A549 (cell line): ENCODE measurements at regions not wholly inside any gene's neighbourhood (a gene's known extent, or its start where the extent isn't known, plus 50 kb on each side); places are given as distances from the start of the nearest gene placed in this dataset.

Experiments used
- ATAC-seq, 2 experiments: fragments of 200-7000 bp in 1 of 2; fragments of >200 bp in 1 of 2; cut with Nextera tagmentation in 1 of 2; cut with Tn5 transposase in 1 of 2; 3 replicates each; pipeline versions ENCODE4 v1.8.0 to v1.9.1; 2018 to 2020; ENCODE audit warnings: mild to moderate bottlenecking in 1 of 2, moderate library complexity in 1 of 2
- CTCF ChIA-PET: fragments of 300-600 bp; sonication (Branson Sonifier 250); formaldehyde crosslinking; extraction: SDS; loops from one replicate; lab custom pipeline; 2021; ENCODE audit warnings: antibody characterized with exemption, inconsistent platforms; lab: Yijun Ruan, JAX
- POLR2A ChIA-PET: fragments of 350-600 bp; formaldehyde crosslinking; extraction: SDS; loops from one replicate; lab custom pipeline; 2021; ENCODE audit warnings: antibody characterized with exemption, inconsistent platforms; lab: Yijun Ruan, JAX
- DNase-seq, 2 experiments: peaks; one replicate each; pipeline versions ENCODE4 v3.0.0 to v3.0.0-alpha.2; 2011 to 2016; ENCODE audit warnings: low read depth in 1 of 2, low spot score in 1 of 2
- FAIRE-seq: peaks from 2 replicates; lab custom pipeline; 2011; peaks lifted over from hg19 to GRCh38; lab: Jason Lieb, UNC
- H3K27ac ChIP-seq, 2 experiments: fragments of >200 bp; sonication (Bioruptor Twin); formaldehyde crosslinking; 3 replicates each; pipeline ENCODE4 v1.5.1; 2016 to 2017
- H3K4me1 ChIP-seq: fragments of >200 bp; sonication (Bioruptor Twin); formaldehyde crosslinking; 3 replicates; pipeline ENCODE4 v1.6.1; 2016
- H3K4me2 ChIP-seq: fragments of >200 bp; sonication (Bioruptor Twin); formaldehyde crosslinking; 3 replicates; pipeline ENCODE4 v1.6.1; 2016
- H3K4me3 ChIP-seq: fragments of >200 bp; sonication (Bioruptor Twin); formaldehyde crosslinking; 3 replicates; pipeline ENCODE4 v1.5.1; 2016
- H3K9me3 ChIP-seq: fragments of >200 bp; sonication (Bioruptor Twin); formaldehyde crosslinking; 3 replicates; pipeline ENCODE4 v1.6.1; 2016
- CBX2 ChIP-seq: fragments of 200-600 bp; sonication (generic); IDR thresholded peaks from 2 replicates; pipeline ENCODE4 v1.6.1; 2016; ENCODE audit warnings: low read depth, mild to moderate bottlenecking, borderline replicate concordance
- CEBPB ChIP-seq, 2 experiments: fragments of >200 bp in 1 of 2; sonication (Bioruptor Twin) in 1 of 2; formaldehyde crosslinking in 1 of 2; IDR thresholded peaks; 2 replicates each; pipeline ENCODE4 v1.6.1; 2012 to 2016
- CHD2 ChIP-seq: fragments of 150-350 bp; IDR thresholded peaks from 2 replicates; pipeline ENCODE4 v1.6.1; 2014; ENCODE audit warnings: low read length; ENCODE audit not compliant: partially characterized antibody
- EHF ChIP-seq: fragments of 250-450 bp; sonication (Bioruptor Pico); IDR thresholded peaks from 2 replicates; pipeline ENCODE4 v1.5.0; 2020; ENCODE audit warnings: mild to moderate bottlenecking
- ELK1 ChIP-seq: fragments of 150-350 bp; IDR thresholded peaks from 2 replicates; pipeline ENCODE4 v1.6.1; 2014; ENCODE audit warnings: low read depth, mild to moderate bottlenecking, low read length
- ESRRA ChIP-seq: fragments of 150-350 bp; IDR thresholded peaks from 2 replicates; pipeline ENCODE4 v1.6.1; 2014; ENCODE audit warnings: mild to moderate bottlenecking, low read length, borderline replicate concordance
- FOSB ChIP-seq: fragments of 250-450 bp; sonication (Bioruptor Pico); IDR thresholded peaks from 2 replicates; pipeline ENCODE4 v1.5.0; 2020; ENCODE audit warnings: mild to moderate bottlenecking, moderate library complexity
- FOSL2 ChIP-seq, 2 experiments: fragments of 450-650 bp in 1 of 2; fragments of >200 bp in 1 of 2; sonication (Bioruptor Twin) in 1 of 2; formaldehyde crosslinking; IDR thresholded peaks; 2 replicates each; pipeline versions ENCODE4 v1.5.0 to v1.6.1; 2016 to 2020; ENCODE audit warnings: mild to moderate bottlenecking in 1 of 2, moderate library complexity in 1 of 2
- FOXS1 ChIP-seq: fragments of 250-450 bp; sonication (Bioruptor Pico); IDR thresholded peaks from 2 replicates; pipeline ENCODE4 v1.5.0; 2020; ENCODE audit warnings: mild to moderate bottlenecking, moderate library complexity
- HES2 ChIP-seq: fragments of >200 bp; sonication (Bioruptor Twin); formaldehyde crosslinking; IDR thresholded peaks from 2 replicates; pipeline ENCODE4 v1.6.1; 2016
- HOXB13 ChIP-seq: fragments of 250-450 bp; sonication (Bioruptor Pico); IDR thresholded peaks from 2 replicates; pipeline ENCODE4 v1.5.0; 2020; ENCODE audit warnings: low read depth, mild to moderate bottlenecking, moderate library complexity
- HOXB5 ChIP-seq: fragments of 250-450 bp; sonication (Bioruptor Pico); IDR thresholded peaks from 2 replicates; pipeline ENCODE4 v1.5.0; 2020; ENCODE audit warnings: mild to moderate bottlenecking, moderate library complexity
- JUN ChIP-seq, 2 experiments: fragments of >200 bp; sonication (Bioruptor Twin); formaldehyde crosslinking; IDR thresholded peaks; 2 replicates in 1 of 2; 3 replicates in 1 of 2; pipeline ENCODE4 v1.6.1; 2016 to 2017
- KDM1A ChIP-seq: fragments of 200-600 bp; sonication (generic); IDR thresholded peaks from 2 replicates; pipeline ENCODE4 v1.6.1; 2016; ENCODE audit warnings: low read depth, mild to moderate bottlenecking
- MAX ChIP-seq: IDR thresholded peaks from 2 replicates; pipeline ENCODE4 v1.6.1; 2012
- NR3C1 ChIP-seq: fragments of >200 bp; sonication (Bioruptor Twin); formaldehyde crosslinking; IDR thresholded peaks from 3 replicates; pipeline ENCODE4 v1.6.1; 2017
- PBX3 ChIP-seq: IDR thresholded peaks from 2 replicates; pipeline ENCODE4 v1.6.1; 2012
- POLR2A ChIP-seq: IDR thresholded peaks from 2 replicates; pipeline ENCODE4 v1.6.1; 2012; ENCODE audit warnings: mild to moderate bottlenecking, low read length
- RARB ChIP-seq: fragments of 250-450 bp; sonication (Bioruptor Pico); IDR thresholded peaks from 2 replicates; pipeline ENCODE4 v1.8.0; 2021; ENCODE audit warnings: mild to moderate bottlenecking, moderate library complexity
- RCOR1 ChIP-seq: fragments of 150-350 bp; IDR thresholded peaks from 2 replicates; pipeline ENCODE4 v1.6.1; 2014; ENCODE audit warnings: antibody characterized with exemption, low read length, low read depth
- REST ChIP-seq: fragments of 200-600 bp; sonication (generic); IDR thresholded peaks from 2 replicates; pipeline ENCODE4 v1.6.1; 2016; ENCODE audit warnings: antibody characterized with exemption, mild to moderate bottlenecking, moderate library complexity
- RFX5 ChIP-seq: fragments of 450-650 bp; IDR thresholded peaks from 2 replicates; pipeline ENCODE4 v1.7.1; 2014; ENCODE audit warnings: antibody characterized with exemption, mild to moderate bottlenecking, moderate library complexity
- RNF2 ChIP-seq: fragments of 200-600 bp; sonication (generic); IDR thresholded peaks from 2 replicates; pipeline ENCODE4 v1.6.1; 2016; ENCODE audit warnings: low read depth, mild to moderate bottlenecking, antibody characterized with exemption, moderate library complexity, borderline replicate concordance
- SMC3 ChIP-seq: fragments of >200 bp; sonication (Bioruptor Twin); formaldehyde crosslinking; IDR thresholded peaks from 3 replicates; pipeline ENCODE4 v1.6.1; 2018; ENCODE audit warnings: inconsistent platforms
- SREBF2 ChIP-seq: fragments of 450-650 bp; IDR thresholded peaks from 2 replicates; pipeline ENCODE4 v1.6.1; 2014; ENCODE audit warnings: mild to moderate bottlenecking, moderate library complexity
- TFCP2L1 ChIP-seq: fragments of 250-450 bp; sonication (Bioruptor Pico); IDR thresholded peaks from 2 replicates; pipeline ENCODE4 v1.5.0; 2021; ENCODE audit warnings: mild to moderate bottlenecking
- ZC3H11A ChIP-seq: fragments of 450-650 bp; IDR thresholded peaks from 2 replicates; pipeline ENCODE4 v1.6.1; 2014; ENCODE audit warnings: antibody characterized with exemption, mild to moderate bottlenecking
- ZNF302 ChIP-seq: fragments of 250-450 bp; sonication (Bioruptor Pico); IDR thresholded peaks from 2 replicates; pipeline ENCODE4 v1.9.0; 2021; ENCODE audit warnings: inconsistent platforms, mild to moderate bottlenecking, moderate library complexity
- WGBS: methylation state at CpG from one replicate; pipeline ENCODE4 v1.1.6; 2017; ENCODE audit errors: missing lambda C conversion rate; 5-methylcytosine and 5-hydroxymethylcytosine counted together

- 55% methylated on average over 5 of the region's 5 CpGs for WGBS
- Histone ChIP-seq H3K27ac (no peak overlapping the region), H3K4me2 (no peak overlapping the region), H3K9me3 (no peaks in the 10 kb centered on the region), H3K4me1 (no peaks in the 10 kb centered on the region), H3K4me3 (no peak overlapping the region)
- ChIA-PET CTCF (no interaction called here), POLR2A (no interaction called here)
- no peak for ATAC-seq
- DNase-seq: no peak
- no peak for FAIRE-seq
- TF ChIP-seq FOSB (no peak), CBX2 (no peak), NR3C1 (no peak), REST (no peak), POLR2A (no peak), KDM1A (no peak), EHF (no peak), HOXB13 (CRISPR knock-in tag) (no peak), RCOR1 (no peak), CEBPB (IDR thresholded peaks at IDR 0.05) (no peak), SMC3 (no peak), RARB (no peak), TFCP2L1 (CRISPR knock-in tag) (no peak), HOXB5 (no peak), HES2 (no peak), JUN (IDR thresholded peaks at IDR 0.05) (no peak)
Measured at GRCh38 chr15:95843241-95843910, 487.1 kb upstream of the NR2F2 start.

- TF ChIP-seq RARB (no peak), ESRRA (no peak), FOSB (no peak), HOXB13 (CRISPR knock-in tag) (no peak), MAX (no peak), FOSL2 (IDR thresholded peaks at IDR 0.05) (no peak), FOSL2 (CRISPR knock-in tag; IDR thresholded peaks at IDR 0.05) (no peak), EHF (no peak), NR3C1 (no peak), ZNF302 (CRISPR knock-in tag) (no peak), PBX3 (no peak), ZC3H11A (no peak), FOXS1 (CRISPR knock-in tag) (no peak), RFX5 (no peak), HES2 (no peak), RNF2 (no peak), SREBF2 (no peak), CBX2 (no peak), ELK1 (no peak), CHD2 (no peak)
- H3K4me3 ChIP-seq: no peak overlapping the region
- ChIA-PET CTCF (no interaction called here), POLR2A (no interaction called here)
- H3K4me2 ChIP-seq: no peak overlapping the region
- FAIRE-seq (no peak), ATAC-seq (no peak), DNase-seq (no peak)
- WGBS: 65% methylated on average over 13 of the region's 13 CpGs
- no peak overlapping the region for H3K27ac ChIP-seq
- no peaks in the 10 kb centered on the region for H3K4me1 ChIP-seq
- H3K9me3 ChIP-seq: no peaks in the 10 kb centered on the region
Measured at GRCh38 chr15:95845862-95846515, 484.5 kb upstream of the NR2F2 start.
